Gastroesophageal sphincter (tissue), 4 donors: ENCODE measurements at regions not wholly inside any gene's neighbourhood (a gene's known extent, or its start where the extent isn't known, plus 50 kb on each side); places are given as distances from the start of the nearest gene placed in this dataset.

ENCODE experiments used
- ATAC-seq: fragments of 150-250 bp; one replicate; pipeline ENCODE4 v1.9.1; 2016; ENCODE audit warnings: mild to moderate bottlenecking, moderate library complexity
- H3K27ac ChIP-seq, 4 donors: fragments of 200-600 bp; sonication (generic) in 3 of 4; 1 replicate in 3 of 4; 2 replicates in 1 of 4; pipeline ENCODE4 v1.5.1; 2016 to 2019
- H3K27me3 ChIP-seq: fragments of 200-600 bp; sonication (generic); one replicate; pipeline ENCODE4 v1.5.1; 2019
- H3K36me3 ChIP-seq, 2 donors: fragments of 200-600 bp; sonication (generic); one replicate each; pipeline ENCODE4 v1.5.1; 2019; ENCODE audit warnings: control low read depth in 1 of 2
- H3K4me1 ChIP-seq, 3 donors: fragments of 200-600 bp; sonication (generic); 1 replicate in 2 of 3; 2 replicates in 1 of 3; pipeline ENCODE4 v1.5.1; 2016 to 2019; ENCODE audit warnings: control low read depth in 2 of 3
- H3K4me3 ChIP-seq, 2 donors: fragments of 200-600 bp; sonication (generic); one replicate each; pipeline ENCODE4 v1.5.1; 2019; ENCODE audit warnings: mild to moderate bottlenecking in 1 of 2, moderate library complexity in 1 of 2
- H3K9me3 ChIP-seq, 3 donors: fragments of 200-600 bp; sonication (generic); one replicate each; pipeline ENCODE4 v1.5.1; 2017 to 2019; ENCODE audit warnings: control low read depth in 2 of 3
- EP300 ChIP-seq: sonication (generic); formaldehyde crosslinking; IDR thresholded peaks from one replicate; pipeline ENCODE4 v1.6.1; 2017; ENCODE audit warnings: antibody characterized with exemption, mild to moderate bottlenecking
- POLR2A ChIP-seq, 2 donors: fragments of 450-650 bp; IDR thresholded peaks; one replicate each; pipeline ENCODE4 v1.6.1; 2017; ENCODE audit warnings: antibody characterized with exemption in 2 of 2, mild to moderate bottlenecking in 2 of 2, moderate library complexity in 1 of 2
- POLR2AphosphoS5 ChIP-seq: sonication (generic); formaldehyde crosslinking; IDR thresholded peaks from one replicate; pipeline ENCODE4 v1.6.1; 2017; ENCODE audit warnings: antibody characterized with exemption
- WGBS, 2 donors: methylation state at CpG; one replicate each; pipeline ENCODE4 v1.1.5; 2018; ENCODE audit warnings: low coverage in 1 of 2; 5-methylcytosine and 5-hydroxymethylcytosine counted together
- TF ChIP-seq, protein P1 (sequence below), 4 experiments: fragments of 200-600 bp in 2 of 4; fragments of 450-650 bp in 2 of 4; sonication (generic) in 1 of 4; IDR thresholded peaks; one replicate each; pipeline ENCODE4 v1.5.1; 2017 to 2019; ENCODE audit warnings: antibody characterized with exemption in 4 of 4, mild to moderate bottlenecking in 2 of 4, moderate library complexity in 2 of 4

DNA sequence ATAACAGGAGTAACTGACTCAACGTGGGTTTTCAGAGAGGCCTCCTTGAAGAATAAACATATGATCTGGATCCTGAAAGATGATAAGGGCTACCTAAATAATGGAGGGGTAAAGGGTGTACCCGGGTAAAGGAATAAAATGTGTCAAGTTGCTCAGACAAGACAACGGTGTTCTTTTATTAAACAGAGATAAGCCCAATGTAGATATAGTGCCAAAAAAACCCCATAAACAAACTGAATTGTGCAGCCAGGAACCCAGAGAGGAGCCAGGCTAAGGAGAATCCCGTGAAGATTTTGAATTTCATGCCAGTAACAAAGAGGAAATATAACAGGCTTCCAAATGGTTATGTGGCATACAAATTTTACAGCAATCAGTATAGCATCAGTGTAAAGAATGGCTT is 618.2 kb downstream of the CPS1 start:
- Histone ChIP-seq H3K36me3 (no peaks in the 10 kb centered on the region), H3K27ac (no peak overlapping the region), H3K9me3 (no peaks in the 10 kb centered on the region), H3K27me3 (no peaks in the 10 kb centered on the region), H3K4me1 (no peaks in the 10 kb centered on the region), H3K4me3 (no peak overlapping the region)
- WGBS, 2 donors = 22 to 26% methylated on average over 3 to 4 of the region's 4 CpGs
- ATAC-seq = no peak
- TF ChIP-seq, protein P1, sequence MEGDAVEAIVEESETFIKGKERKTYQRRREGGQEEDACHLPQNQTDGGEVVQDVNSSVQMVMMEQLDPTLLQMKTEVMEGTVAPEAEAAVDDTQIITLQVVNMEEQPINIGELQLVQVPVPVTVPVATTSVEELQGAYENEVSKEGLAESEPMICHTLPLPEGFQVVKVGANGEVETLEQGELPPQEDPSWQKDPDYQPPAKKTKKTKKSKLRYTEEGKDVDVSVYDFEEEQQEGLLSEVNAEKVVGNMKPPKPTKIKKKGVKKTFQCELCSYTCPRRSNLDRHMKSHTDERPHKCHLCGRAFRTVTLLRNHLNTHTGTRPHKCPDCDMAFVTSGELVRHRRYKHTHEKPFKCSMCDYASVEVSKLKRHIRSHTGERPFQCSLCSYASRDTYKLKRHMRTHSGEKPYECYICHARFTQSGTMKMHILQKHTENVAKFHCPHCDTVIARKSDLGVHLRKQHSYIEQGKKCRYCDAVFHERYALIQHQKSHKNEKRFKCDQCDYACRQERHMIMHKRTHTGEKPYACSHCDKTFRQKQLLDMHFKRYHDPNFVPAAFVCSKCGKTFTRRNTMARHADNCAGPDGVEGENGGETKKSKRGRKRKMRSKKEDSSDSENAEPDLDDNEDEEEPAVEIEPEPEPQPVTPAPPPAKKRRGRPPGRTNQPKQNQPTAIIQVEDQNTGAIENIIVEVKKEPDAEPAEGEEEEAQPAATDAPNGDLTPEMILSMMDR (IDR thresholded peaks at IDR 0.05) = no peak
- TF ChIP-seq EP300 (no peak), POLR2A (IDR thresholded peaks at IDR 0.05) (no peak)

DNA sequence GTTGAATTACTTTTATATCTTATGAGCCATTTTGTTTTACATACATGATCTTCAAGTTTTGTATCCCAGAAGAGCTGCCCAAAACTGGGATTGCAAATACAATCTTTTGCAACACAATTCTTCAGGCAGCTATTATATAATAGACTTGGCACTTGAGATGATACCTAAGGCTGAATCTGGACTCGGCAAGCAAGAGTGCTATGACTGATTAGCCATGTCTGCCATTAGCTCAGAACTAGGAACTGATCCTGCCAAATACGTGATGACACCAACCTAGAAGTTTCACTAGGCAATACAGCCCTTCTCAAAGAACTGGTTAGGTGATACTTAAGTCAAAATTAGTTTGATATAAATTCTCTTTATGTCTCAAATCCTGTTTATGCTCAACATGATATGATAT is 619.6 kb downstream of the CPS1 start:
- TF ChIP-seq POLR2AphosphoS5 (no peak), POLR2A (IDR thresholded peaks at IDR 0.05) (no peak)
- H3K27me3 ChIP-seq = no peaks in the 10 kb centered on the region
- 68 to 78% methylated on average over 2 of the region's 2 CpGs for WGBS, 2 donors
- no peak overlapping the region for H3K4me3 ChIP-seq
- no peak for ATAC-seq
- H3K9me3 ChIP-seq = no peaks in the 10 kb centered on the region
- no peak overlapping the region for H3K27ac ChIP-seq
- no peaks in the 10 kb centered on the region for H3K4me1 ChIP-seq
- no peaks in the 10 kb centered on the region for H3K36me3 ChIP-seq

DNA sequence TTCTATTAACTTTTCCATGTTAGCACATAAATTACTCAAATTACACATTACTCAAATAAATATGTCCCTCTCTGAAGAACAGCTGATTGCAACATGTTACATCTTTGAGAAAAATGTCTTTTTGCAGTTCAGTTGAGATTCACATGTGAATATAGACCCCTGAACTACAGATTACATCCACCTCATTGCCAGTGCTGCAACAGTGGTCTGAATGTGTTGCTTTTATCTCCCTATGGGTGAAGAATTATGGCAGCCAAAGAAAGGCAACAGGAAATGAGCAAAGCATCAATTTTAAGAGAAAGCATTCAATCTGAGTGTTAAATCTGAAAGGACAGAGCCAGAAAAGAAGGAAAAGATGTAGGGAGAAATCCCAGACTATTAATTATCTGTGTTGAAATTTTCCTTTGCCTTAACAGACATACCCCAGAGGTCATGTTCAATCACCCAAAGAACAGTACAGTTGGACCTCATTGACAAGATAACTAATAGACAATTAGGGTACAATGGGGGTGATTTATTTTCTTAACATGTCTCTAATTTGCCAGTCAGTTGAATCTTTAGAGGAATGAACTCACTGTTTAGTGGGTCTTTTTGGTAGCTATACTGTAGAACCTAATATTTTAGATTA is 620.2 kb downstream of the CPS1 start:
- H3K9me3 ChIP-seq = no peaks in the 10 kb centered on the region
- no peak overlapping the region for H3K27ac ChIP-seq
- TF ChIP-seq, protein P1 (IDR thresholded peaks at IDR 0.05) = no peak
- TF ChIP-seq EP300 = no peak
- no peak for TF ChIP-seq POLR2AphosphoS5
- no peak for TF ChIP-seq POLR2A (IDR thresholded peaks at IDR 0.05)

DNA sequence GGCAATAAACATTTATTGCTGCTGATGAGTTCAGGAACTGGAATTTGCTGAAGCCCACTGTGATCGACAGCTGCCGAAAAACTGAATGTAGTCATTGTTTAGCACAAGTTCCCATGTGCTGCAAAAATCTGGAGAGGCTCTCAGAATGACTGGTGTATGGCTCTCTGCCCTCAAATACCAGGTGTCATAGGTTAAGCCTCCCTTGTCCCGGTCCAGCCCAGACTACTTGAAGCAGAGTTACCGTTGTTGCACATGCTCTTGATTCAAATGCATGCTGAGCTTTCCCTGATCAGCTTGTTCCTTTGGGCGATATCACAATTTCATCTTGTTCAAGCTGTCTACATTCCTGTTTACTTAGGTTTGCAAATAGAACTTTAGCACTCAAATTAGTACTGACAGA is 625.2 kb downstream of the CPS1 start:
- H3K9me3 ChIP-seq = no peaks in the 10 kb centered on the region
- WGBS, 2 donors = 31 to 48% methylated on average over 4 to 5 of the region's 5 CpGs
- H3K4me1 ChIP-seq = no peaks in the 10 kb centered on the region
- TF ChIP-seq EP300 (no peak), POLR2AphosphoS5 (no peak), POLR2A (IDR thresholded peaks at IDR 0.05) (no peak)
- TF ChIP-seq, protein P1 (IDR thresholded peaks at IDR 0.05) = no peak
- H3K36me3 ChIP-seq = no peaks in the 10 kb centered on the region
- no peak overlapping the region for H3K4me3 ChIP-seq
- H3K27ac ChIP-seq = no peak overlapping the region
- H3K27me3 ChIP-seq = no peaks in the 10 kb centered on the region
- ATAC-seq = no peak

More for the DNA sequence above, 620.2 kb downstream of the CPS1 start:
- ATAC-seq = no peak
- H3K4me3 ChIP-seq = no peak overlapping the region
- no peaks in the 10 kb centered on the region for H3K36me3 ChIP-seq
- H3K4me1 ChIP-seq = no peaks in the 10 kb centered on the region
- no peaks in the 10 kb centered on the region for H3K27me3 ChIP-seq

DNA sequence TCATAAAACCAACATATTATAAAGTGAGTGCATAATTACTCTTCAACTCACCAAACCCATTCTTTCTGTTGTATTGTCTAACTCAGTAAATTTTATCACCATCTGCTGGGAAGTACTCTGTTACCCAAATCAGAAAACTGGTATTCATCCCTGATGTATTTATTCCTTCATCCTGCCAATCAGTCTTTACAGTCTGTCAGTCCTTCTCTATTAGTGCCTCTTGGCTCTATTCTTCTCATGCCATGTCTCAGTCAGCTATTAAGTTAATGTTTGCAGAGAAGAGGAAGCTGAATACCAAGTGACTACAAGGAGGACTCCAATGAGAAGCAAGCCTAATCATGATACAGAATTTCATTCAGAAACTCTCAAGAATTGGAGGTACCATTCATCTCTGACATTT is 631.2 kb downstream of the CPS1 start:
- Histone ChIP-seq H3K4me1 (no peaks in the 10 kb centered on the region), H3K4me3 (no peak overlapping the region), H3K27me3 (no peaks in the 10 kb centered on the region), H3K36me3 (no peaks in the 10 kb centered on the region), H3K27ac (no peak overlapping the region), H3K9me3 (no peaks in the 10 kb centered on the region)
- TF ChIP-seq EP300 = no peak
- no peak for ATAC-seq

DNA sequence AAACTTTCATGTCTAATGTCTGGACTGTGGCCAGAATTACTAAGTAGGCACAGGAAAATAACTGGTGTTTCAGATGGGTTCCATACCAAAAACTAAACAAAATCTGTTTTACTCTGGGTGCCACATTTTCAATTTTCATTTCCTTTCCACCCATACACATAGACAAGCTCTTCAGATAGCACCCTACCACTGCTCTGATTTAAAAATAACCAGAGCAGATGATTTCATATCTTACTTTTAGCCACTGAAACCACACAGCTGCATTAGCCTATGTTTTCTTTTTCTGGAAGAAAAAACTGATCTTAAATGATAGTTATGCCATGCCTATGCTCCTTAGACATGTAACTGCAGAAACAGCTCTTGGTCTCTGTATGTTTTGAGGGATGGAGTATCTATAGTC is 647.6 kb downstream of the CPS1 start:
- Histone ChIP-seq H3K27ac (no peak overlapping the region), H3K4me1 (no peaks in the 10 kb centered on the region)

More for the DNA sequence above, 647.6 kb downstream of the CPS1 start:
- H3K36me3 ChIP-seq = no peaks in the 10 kb centered on the region
- no peak for ATAC-seq
- H3K27me3 ChIP-seq = no peaks in the 10 kb centered on the region
- no peaks in the 10 kb centered on the region for H3K9me3 ChIP-seq
- TF ChIP-seq, protein P1 (IDR thresholded peaks at IDR 0.05) = no peak
- TF ChIP-seq EP300 (no peak), POLR2A (IDR thresholded peaks at IDR 0.05) (no peak), POLR2AphosphoS5 (no peak)
- no peak overlapping the region for H3K4me3 ChIP-seq
